GM19452 (cell line): ENCODE measurements at regions not wholly inside any gene's neighbourhood (a gene's known extent, or its start where the extent isn't known, plus 50 kb on each side); places are given as distances from the start of the nearest gene placed in this dataset.
"Not testable (repeated sequence)": the region's sequence is repeated elsewhere in the genome, so short reads cannot be mapped to it uniquely, and the experiment has no call there.

Experiments
- ATAC-seq: cut with Tn5 transposase; IDR thresholded peaks from one replicate; pipeline ENCODE4 v1.9.1; 2021; ENCODE audit not compliant: unreplicated experiment

DNA sequence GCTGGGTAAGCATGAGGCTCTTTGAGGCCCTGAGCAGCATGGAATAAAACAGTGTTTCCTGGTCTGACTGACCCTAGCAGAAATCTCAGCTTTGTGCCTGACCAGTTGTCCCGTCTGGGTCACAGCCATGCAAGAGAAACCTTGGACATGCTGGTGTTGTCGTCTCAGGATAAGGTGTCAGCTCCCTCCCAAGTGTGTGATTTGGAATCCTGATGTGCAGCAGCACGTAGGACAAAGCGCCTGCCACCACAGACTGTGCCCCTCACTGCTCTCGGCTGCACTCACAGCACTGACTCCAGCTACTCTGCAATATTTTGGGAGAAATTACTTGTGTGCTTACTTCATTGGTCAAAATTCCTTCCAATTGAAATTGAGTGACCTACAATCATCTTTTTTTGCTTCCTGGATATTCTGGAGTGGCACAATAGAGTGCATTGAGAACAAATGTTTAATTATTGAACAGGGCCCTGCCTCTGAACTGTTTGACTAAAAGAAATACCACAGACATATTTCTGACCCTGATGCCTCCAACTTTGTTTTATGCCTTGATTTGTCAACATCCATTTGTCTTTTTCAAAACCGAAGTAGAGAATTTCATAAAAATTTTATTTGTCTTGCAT, 352.4 kb downstream of the SOCS6 start:
- no peak for ATAC-seq

DNA sequence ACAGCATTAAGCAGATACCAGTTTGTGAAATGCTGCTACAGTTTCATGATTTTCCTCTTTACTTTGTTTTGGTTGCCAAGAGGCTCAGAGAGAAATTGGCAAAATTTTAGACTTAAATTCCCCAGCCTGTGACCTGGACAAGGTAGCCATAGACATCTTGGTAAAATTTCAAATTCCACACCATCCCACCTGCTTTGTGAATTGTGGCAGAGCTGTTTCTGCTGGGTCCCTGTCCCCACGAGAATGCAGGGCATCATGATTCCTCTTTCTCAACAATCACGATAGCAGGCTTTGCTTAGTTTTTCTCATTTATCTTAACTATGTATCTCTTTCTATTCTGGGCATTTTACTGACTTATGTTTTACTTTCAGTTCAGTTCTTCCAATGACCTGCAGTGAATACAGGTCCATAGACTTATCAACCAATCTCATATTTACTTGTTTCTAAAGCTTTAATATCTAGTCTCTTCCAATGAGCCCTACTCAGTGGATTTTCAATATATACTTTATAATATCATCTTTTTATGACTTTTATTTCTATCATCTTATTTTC, 351.6 kb downstream of the SOCS6 start:
- no peak for ATAC-seq

DNA sequence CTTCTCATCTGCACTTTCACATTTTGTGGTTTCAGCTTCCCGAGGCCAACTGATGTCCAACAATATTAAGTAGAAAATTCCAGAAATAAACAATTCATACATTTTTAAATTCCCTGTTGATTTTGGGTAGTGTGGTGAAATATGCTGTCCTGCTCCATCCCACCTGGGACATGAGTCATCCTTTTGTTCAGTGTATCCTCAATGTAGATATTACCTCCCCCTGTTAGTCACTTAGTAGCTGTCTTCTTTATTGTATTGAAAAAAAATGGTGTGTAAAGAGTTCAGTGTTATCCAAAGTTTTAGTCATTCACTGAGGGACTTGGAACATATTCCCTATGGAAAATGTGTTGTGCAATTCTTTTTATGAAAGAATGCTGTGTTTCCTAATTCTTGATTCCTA, 348.1 kb downstream of the SOCS6 start:
- no peak for ATAC-seq

- ATAC-seq, result no peak
Observed at GRCh38 chr18:70634576-70635147, 345.8 kb downstream of the SOCS6 start.

DNA sequence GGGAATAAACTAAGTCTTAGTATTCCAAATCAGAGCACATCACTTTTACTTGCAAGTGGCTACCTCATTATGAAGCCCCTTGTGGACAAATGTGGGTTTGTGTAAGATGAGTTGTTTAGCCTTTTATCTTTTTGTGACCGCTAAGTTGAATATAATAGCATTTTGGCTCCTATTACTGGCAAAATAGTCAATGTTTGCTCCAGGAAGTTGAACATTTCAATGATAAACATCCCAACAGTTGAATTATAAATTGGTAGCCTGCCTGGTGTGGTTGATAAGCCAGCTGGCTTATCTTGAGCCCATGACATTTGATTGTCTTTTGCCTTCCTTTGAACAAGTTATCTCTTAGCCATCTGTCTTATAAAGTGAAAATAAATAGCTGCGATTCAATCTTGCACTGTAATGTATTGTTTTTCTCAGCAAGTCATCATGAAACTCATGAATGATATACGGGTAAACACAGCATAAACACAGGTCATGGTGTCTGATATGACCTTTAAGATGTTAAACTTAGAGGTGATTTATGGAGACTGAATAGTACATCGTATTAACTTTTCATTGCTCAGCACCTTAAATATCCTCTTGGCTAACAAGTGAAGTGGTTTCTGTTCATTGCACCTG, 338.4 kb downstream of the SOCS6 start:
- ATAC-seq, result no peak

- no peak for ATAC-seq
Observed at GRCh38 chr18:70622622-70623419, 334.0 kb downstream of the SOCS6 start.

GRCh38 chr18:70621710-70622109, 332.9 kb downstream of the SOCS6 start:
- no peak for ATAC-seq

- no peak for ATAC-seq
Observed at GRCh38 chr18:70620837-70621612, 332.2 kb downstream of the SOCS6 start.

GRCh38 chr18:70617020-70617763, 328.3 kb downstream of the SOCS6 start:
- no peak for ATAC-seq

DNA sequence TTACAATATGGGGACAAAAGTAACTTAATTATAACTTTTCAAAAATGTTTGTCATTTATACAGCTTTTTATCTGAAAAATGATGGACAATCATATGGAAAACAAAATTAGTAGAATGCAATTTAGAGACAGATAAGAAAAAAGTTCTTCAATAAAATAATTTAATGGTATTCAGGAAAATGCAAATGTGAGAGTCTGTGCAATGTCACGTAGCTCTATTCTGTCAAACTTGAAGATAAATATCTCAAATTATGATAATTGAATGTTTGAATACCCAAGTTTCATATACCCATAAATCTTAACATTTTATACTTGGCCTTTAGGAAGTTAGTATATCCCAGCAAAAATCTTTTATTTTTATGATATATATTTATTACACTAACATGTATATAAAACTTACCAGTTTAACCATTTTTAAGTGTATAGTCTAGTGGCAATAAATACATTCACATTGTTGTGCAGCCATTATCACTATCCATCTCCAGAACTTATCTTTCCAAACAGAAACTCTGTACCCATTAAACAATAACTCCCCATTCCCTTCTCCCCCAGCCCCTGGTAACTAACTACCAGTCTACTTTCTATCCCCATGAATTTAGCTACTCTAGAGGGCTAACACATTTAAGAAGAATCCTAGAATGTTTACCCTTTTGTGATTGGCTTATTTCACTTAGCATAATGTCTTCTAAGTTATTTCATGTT, 311.5 kb downstream of the SOCS6 start:
- no peak for ATAC-seq

GRCh38 chr18:70598406-70598805, 309.6 kb downstream of the SOCS6 start:
- no peak for ATAC-seq

- ATAC-seq, result no peak
Observed at GRCh38 chr18:70582981-70583380, 294.1 kb downstream of the SOCS6 start.

GRCh38 chr18:70578480-70578879, 289.6 kb downstream of the SOCS6 start:
- ATAC-seq, result no peak

DNA sequence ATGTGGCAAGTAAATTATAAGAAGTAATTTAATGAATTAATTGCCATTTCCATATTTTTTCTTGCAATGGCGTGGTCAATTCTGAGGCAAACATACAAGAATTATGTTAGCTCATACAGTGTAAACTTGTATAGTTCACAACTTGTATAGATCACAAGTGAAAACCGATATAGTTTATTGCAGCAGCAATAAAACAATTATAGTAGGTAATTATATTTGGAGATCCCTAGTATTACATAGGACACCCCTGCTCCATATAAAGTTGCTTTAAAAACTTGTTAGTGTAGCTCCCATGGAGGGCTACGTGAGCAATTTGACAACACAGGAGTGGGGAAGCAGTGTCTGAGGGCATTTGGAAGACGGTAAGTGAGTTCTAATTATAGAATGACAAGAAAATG, 288.2 kb downstream of the SOCS6 start:
- no peak for ATAC-seq

DNA sequence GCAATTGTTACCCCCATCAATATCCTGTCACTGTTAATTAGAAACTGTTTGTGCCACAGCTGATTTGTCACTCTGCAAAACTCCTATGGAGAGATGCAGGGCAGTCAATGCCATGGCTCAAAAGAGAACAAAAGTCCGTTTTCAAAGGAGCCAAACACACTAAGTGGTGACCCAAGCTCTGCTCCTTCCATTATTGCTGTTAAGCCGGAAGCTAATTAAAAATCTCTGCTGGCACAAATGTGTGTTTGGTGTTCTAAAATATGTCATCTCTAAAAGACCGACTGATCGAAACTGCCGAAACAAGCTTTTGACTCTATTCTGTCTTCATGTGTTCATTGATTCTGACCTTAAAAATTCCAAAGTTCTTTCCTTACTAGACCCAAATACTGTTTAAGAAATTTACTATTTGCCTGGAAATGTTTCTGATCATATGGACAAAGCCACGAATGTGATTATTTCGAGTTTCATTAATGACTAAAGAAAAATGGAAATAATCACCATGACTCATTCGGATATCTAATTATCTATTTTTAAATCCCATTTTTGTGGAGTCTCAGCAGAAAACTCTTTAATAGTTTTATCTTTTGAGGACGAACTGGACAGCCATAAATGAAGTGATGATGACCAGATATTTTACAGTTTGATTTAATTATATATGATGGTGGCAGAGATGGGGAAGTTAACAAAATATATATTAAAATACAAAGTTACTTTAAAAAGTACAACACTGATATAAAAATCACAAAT, 287.6 kb downstream of the SOCS6 start:
- ATAC-seq, result no peak

GRCh38 chr18:70574951-70575350, 286.1 kb downstream of the SOCS6 start:
- ATAC-seq, result not testable (repeated sequence)

DNA sequence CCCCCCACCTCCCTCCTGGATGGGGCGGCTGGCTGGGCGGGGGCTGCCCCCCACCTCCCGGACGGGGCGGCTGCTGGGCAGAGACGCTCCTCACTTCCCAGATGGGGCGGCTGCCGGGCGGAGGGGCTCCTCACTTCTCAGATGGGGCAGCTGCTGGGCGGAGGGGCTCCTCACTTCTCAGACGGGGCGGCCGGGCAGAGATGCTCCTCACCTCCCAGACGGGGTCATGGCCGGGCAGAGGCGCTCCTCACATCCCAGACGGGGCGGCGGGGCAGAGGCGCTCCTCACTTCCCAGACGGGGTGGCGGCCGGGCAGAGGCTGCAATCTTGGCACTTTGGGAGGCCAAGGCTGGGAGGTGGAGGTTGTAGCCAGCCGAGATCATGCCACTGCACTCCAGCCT, 280.8 kb downstream of the SOCS6 start:
- ATAC-seq, result not testable (repeated sequence)

DNA sequence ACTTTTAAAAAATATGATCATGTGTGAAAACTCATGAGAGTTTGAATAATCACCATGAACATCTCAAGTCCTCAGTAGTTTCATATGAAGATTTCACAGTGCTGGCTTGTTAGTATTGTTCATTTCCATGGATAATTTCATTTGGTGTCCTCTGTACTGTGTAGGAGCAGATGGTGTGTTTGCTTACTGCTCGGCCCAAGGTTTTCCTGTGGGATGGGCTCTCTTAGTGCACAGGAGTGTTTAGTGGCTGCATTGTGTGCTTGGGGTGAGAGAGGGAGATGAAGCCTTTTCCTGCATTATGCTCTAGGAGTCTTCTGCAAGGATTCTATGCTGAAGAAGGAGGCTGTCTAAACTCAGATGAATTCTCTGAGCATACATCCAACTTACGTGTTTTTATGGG, 270.6 kb downstream of the SOCS6 start:
- ATAC-seq, result no peak

DNA sequence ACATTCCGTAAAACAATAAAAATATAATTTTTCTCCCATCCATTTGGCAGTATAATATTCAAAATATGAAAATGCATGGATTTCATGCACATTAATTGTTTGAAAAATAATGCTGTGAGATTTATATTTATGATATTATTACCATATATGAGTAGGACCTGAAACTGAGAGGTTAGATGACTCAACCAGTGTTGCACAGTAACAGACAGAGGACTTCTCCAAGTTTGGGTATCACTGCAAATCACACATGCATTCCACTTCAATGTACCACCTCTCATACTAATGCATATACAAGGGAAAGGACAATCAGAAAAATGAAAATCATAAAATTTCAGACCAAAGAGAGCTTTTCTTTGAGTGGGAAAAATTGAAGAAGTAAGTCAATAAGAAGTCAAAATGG, 269.5 kb downstream of the SOCS6 start:
- no peak for ATAC-seq
